Body of pancreas (tissue), 4 donors: ENCODE measurements at regions not wholly inside any gene's neighbourhood (a gene's known extent, or its start where the extent isn't known, plus 50 kb on each side); places are given as distances from the start of the nearest gene placed in this dataset.

Experiments
- ATAC-seq: fragments of 150-250 bp; one replicate; pipeline ENCODE4 v1.9.1; 2016
- DNase-seq, 4 donors: peaks; one replicate each; pipeline ENCODE4 v3.0.0-alpha.2; 2019
- H3K27ac ChIP-seq, 4 donors: fragments of 200-600 bp; sonication (generic); 1 replicate in 3 of 4; 2 replicates in 1 of 4; pipeline versions ENCODE4 v1.5.1 to v1.6.1; 2016 to 2019; ENCODE audit warnings: mild to moderate bottlenecking in 1 of 4, mixed read lengths in 1 of 4, moderate library complexity in 1 of 4
- H3K27me3 ChIP-seq, 2 donors: fragments of 200-600 bp; sonication (generic); one replicate each; pipeline ENCODE4 v1.6.0; 2016; ENCODE audit warnings: mild to moderate bottlenecking in 1 of 2
- H3K36me3 ChIP-seq, 2 donors: fragments of 200-600 bp; sonication (generic); replicated peaks in 1 of 2; 2 replicates each; pipeline ENCODE4 v1.5.1; 2016; ENCODE audit warnings: low read depth in 2 of 2; ENCODE audit not compliant: insufficient read depth in 1 of 2
- H3K4me1 ChIP-seq: fragments of 200-600 bp; sonication (generic); one replicate; pipeline ENCODE4 v1.6.0; 2016
- H3K4me3 ChIP-seq, 2 donors: fragments of 200-600 bp; sonication (generic); 1 replicate in 1 of 2; 2 replicates in 1 of 2; pipeline ENCODE4 v1.5.1; 2016 to 2019
- H3K9me3 ChIP-seq, 3 donors: fragments of 200-600 bp; sonication (generic); 1 replicate in 2 of 3; 2 replicates in 1 of 3; pipeline ENCODE4 v1.5.1; 2016
- POLR2A ChIP-seq, 3 donors: fragments of 450-650 bp; IDR thresholded peaks; one replicate each; pipeline ENCODE4 v1.6.1; 2016; ENCODE audit warnings: antibody characterized with exemption in 3 of 3, mild to moderate bottlenecking in 2 of 3
- WGBS, 2 donors: methylation state at CpG; one replicate each; pipeline ENCODE4 v1.1.5; 2017; 5-methylcytosine and 5-hydroxymethylcytosine counted together
- intact Hi-C: fragments of 100-400 bp; cut with DNase I; formaldehyde crosslinking; loops from one replicate; pipeline ENCODE4 v1.15.1; 2023
- TF ChIP-seq, protein P1 (sequence below), 7 experiments: fragments of 450-650 bp in 4 of 7; fragments of 200-600 bp in 3 of 7; sonication (generic) in 3 of 7; IDR thresholded peaks; one replicate each; pipeline ENCODE4 v1.5.1; 2016 to 2019; ENCODE audit warnings: antibody characterized with exemption in 7 of 7

DNA sequence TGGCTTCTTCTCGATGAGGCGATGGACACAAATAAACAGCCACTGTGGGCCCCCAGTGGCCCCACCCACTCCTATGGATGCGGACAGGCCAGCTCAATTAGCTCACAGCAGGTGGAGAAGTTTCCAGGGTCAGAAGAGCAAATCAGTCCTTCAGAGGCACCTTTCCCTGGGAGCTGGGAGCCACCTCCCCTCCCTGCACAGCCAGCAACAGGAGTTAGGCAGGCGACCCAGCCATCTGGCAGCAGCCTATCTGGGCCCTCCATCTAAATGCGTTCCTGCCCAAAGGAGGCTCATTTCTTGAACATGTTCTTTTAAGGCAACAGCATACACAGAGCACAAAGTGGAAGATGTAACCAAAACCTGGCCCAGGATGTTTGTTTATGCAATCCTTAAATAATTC is 211.9 kb upstream of the ARRDC4 start:
- Histone ChIP-seq H3K4me3 (no peak overlapping the region), H3K4me1 (no peaks in the 10 kb centered on the region), H3K9me3 (no peaks in the 10 kb centered on the region), H3K27me3 (no peaks in the 10 kb centered on the region), H3K36me3 (no peaks in the 10 kb centered on the region), H3K27ac (no peak overlapping the region)
- TF ChIP-seq, protein P1, sequence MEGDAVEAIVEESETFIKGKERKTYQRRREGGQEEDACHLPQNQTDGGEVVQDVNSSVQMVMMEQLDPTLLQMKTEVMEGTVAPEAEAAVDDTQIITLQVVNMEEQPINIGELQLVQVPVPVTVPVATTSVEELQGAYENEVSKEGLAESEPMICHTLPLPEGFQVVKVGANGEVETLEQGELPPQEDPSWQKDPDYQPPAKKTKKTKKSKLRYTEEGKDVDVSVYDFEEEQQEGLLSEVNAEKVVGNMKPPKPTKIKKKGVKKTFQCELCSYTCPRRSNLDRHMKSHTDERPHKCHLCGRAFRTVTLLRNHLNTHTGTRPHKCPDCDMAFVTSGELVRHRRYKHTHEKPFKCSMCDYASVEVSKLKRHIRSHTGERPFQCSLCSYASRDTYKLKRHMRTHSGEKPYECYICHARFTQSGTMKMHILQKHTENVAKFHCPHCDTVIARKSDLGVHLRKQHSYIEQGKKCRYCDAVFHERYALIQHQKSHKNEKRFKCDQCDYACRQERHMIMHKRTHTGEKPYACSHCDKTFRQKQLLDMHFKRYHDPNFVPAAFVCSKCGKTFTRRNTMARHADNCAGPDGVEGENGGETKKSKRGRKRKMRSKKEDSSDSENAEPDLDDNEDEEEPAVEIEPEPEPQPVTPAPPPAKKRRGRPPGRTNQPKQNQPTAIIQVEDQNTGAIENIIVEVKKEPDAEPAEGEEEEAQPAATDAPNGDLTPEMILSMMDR (IDR thresholded peaks at IDR 0.05) = no peak
- TF ChIP-seq POLR2A (IDR thresholded peaks at IDR 0.05) = no peak
- intact Hi-C loops = no loop called here
- no peak for DNase-seq
- ATAC-seq = no peak
- WGBS, 2 donors = 65 to 70% methylated on average over 5 of the region's 5 CpGs

DNA sequence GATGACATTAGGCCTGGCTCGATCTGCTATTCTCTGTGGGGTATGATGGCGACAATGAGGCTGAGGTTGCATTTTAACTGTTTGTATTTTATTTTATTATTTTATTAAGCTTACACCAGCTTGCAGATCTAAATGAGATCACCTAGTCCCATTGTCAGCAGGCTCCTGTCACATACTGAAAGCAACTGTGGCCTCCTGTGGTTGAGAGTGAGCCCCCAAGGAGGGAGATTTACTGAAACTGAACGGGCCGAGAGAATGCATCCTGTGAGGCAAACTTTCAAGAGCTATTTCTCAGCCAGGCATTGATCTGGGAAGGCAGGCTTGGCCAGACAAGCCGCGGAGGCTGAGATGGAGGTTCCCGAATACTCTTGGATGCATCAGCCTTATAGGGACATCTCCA is 210.4 kb upstream of the ARRDC4 start:
- intact Hi-C loops = no loop called here
- WGBS, 2 donors = 62 to 68% methylated on average over 7 of the region's 7 CpGs
- ATAC-seq = no peak
- peaks cover 0 to 6% of the 10 kb centered on the region in 2 donors for H3K27me3 ChIP-seq
- H3K27ac ChIP-seq = no peak overlapping the region
- DNase-seq = no peak
- TF ChIP-seq, protein P1 (IDR thresholded peaks at IDR 0.05) = no peak
- no peak for TF ChIP-seq POLR2A (IDR thresholded peaks at IDR 0.05)
- no peak overlapping the region for H3K4me3 ChIP-seq
- no peaks in the 10 kb centered on the region for H3K4me1 ChIP-seq
- no peaks in the 10 kb centered on the region for H3K9me3 ChIP-seq
- no peaks in the 10 kb centered on the region for H3K36me3 ChIP-seq

DNA sequence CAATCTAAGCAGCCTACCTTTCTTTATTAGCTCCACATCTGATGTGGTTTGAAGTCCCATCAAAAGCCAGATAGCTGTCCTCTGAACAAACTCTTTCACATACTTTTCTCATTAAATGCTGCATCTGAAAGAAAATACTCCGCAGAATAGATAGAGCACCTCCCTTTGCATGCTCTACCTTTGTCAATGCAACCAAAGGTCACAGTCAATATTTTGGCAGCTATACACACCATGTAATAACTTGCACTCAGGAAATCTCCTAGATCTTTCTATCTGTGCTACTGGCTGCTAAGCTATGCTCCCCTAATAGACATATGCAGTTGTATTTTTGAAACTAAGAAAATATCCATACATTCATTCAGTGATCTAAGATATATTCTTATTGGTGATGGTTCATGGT is 204.8 kb upstream of the ARRDC4 start:
- H3K9me3 ChIP-seq = no peaks in the 10 kb centered on the region
- H3K36me3 ChIP-seq = no peaks in the 10 kb centered on the region
- no peak for DNase-seq
- peaks cover 0 to 6% of the 10 kb centered on the region in 2 donors for H3K27me3 ChIP-seq
- no peak overlapping the region for H3K4me3 ChIP-seq
- 60 to 67% methylated on average over 1 of the region's 1 CpG for WGBS, 2 donors
- TF ChIP-seq, protein P1 (IDR thresholded peaks at IDR 0.05) = no peak
- no peak for TF ChIP-seq POLR2A (IDR thresholded peaks at IDR 0.05)
- ATAC-seq = no peak
- no peak overlapping the region for H3K27ac ChIP-seq
- intact Hi-C loops = no loop called here
- no peaks in the 10 kb centered on the region for H3K4me1 ChIP-seq

DNA sequence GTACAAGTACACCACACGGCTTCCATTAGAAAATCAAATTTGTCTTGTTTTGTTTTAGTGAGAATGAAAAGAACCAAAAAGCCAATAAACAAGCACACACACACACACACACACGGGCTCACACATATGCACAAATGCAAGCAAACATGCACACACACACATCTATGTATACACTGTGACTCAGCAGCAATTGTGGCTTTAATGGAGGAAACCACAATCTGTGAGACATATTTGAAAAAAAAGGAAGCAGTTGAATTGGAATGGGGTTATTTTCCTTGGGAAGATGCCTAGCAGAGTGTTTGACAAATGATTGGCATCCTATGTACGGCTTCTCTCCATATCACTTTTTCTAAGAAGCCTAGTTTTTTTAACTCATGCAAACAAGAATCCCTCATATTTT is 201.1 kb upstream of the ARRDC4 start:
- WGBS, 2 donors = 44 to 52% methylated on average over 3 of the region's 3 CpGs
- Histone ChIP-seq H3K27me3 (peaks cover 0 to 3% of the 10 kb centered on the region in 2 donors), H3K4me1 (no peaks in the 10 kb centered on the region), H3K36me3 (no peaks in the 10 kb centered on the region), H3K4me3 (no peak overlapping the region), H3K27ac (no peak overlapping the region), H3K9me3 (no peaks in the 10 kb centered on the region)
- ATAC-seq = no peak
- TF ChIP-seq POLR2A (IDR thresholded peaks at IDR 0.05) = no peak
- TF ChIP-seq, protein P1 (IDR thresholded peaks at IDR 0.05) = no peak
- no peak for DNase-seq
- intact Hi-C loops = no loop called here

DNA sequence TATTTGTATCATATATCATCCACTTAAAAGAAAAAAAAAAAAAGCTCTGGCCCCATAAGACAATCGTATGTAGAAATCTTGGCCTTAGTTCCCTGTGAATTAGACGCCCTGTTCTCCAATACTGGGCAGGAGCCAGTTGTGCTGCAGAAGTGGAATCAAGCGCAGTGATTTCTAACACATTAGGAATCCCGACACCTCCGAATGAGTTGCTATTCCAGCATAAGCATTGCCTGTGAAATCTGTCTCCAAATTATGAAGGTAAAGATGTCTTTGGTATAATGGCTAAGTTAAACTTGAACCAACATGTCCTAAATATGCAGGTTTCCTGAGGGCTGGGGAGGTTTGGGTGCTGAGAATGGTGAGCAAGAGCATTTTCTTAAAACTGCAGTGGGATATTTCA is 199.4 kb upstream of the ARRDC4 start:
- H3K9me3 ChIP-seq = no peaks in the 10 kb centered on the region
- H3K4me3 ChIP-seq = no peak overlapping the region
- intact Hi-C loops = no loop called here
- TF ChIP-seq, protein P1 (IDR thresholded peaks at IDR 0.05) = no peak
- no peak for TF ChIP-seq POLR2A (IDR thresholded peaks at IDR 0.05)
- peaks cover 0 to 3% of the 10 kb centered on the region in 2 donors for H3K27me3 ChIP-seq
- no peak for ATAC-seq
- WGBS, 2 donors = 43 to 61% methylated on average over 5 of the region's 5 CpGs
- no peak for DNase-seq
- no peak overlapping the region for H3K27ac ChIP-seq
- H3K36me3 ChIP-seq = no peaks in the 10 kb centered on the region
- no peaks in the 10 kb centered on the region for H3K4me1 ChIP-seq
